SK-N-SH (cell line): ENCODE measurements at regions not wholly inside any gene's neighbourhood (a gene's known extent, or its start where the extent isn't known, plus 50 kb on each side); places are given as distances from the start of the nearest gene placed in this dataset.

Experiments used
- CTCF ChIA-PET: fragments of 300-600, 350-600 bp; formaldehyde crosslinking; extraction: SDS; loops from one replicate; lab custom pipeline; 2021; lab: Yijun Ruan, JAX
- POLR2A ChIA-PET: fragments of 350-600 bp; sonication (Branson Sonifier 250); formaldehyde crosslinking; extraction: SDS; loops from one replicate; lab custom pipeline; 2020; ENCODE audit warnings: antibody characterized with exemption, inconsistent platforms; lab: Yijun Ruan, JAX
- DNase-seq: peaks from one replicate; pipeline ENCODE4 v3.0.0; 2012
- H2AFZ ChIP-seq: fragments of 200-600 bp; sonication (generic); 2 replicates; pipeline ENCODE4 v1.8.1; 2016; ENCODE audit warnings: antibody characterized with exemption, mild to moderate bottlenecking, low read depth
- H3F3A ChIP-seq: fragments of 200-600 bp; sonication (generic); replicated peaks from 2 replicates; pipeline ENCODE3; 2016; ENCODE audit warnings: antibody characterized with exemption, mild to moderate bottlenecking; ENCODE audit not compliant: insufficient read depth
- H3K27ac ChIP-seq, 2 experiments: fragments of 200-500 bp in 1 of 2; fragments of 200-600 bp in 1 of 2; sonication (Bioruptor generic) in 1 of 2; sonication (generic), shearing (Covaris generic) in 1 of 2; 2 replicates each; pipeline versions ENCODE4 v1.5.1 to v1.6.1; 2014 to 2016; ENCODE audit warnings: low read depth in 2 of 2, inconsistent platforms in 1 of 2, low read length in 1 of 2, mild to moderate bottlenecking in 1 of 2, mixed read lengths in 1 of 2
- H3K27me3 ChIP-seq: fragments of 200-600 bp; sonication (generic), shearing (Covaris generic); 2 replicates; pipeline ENCODE4 v1.6.1; 2016; ENCODE audit warnings: mixed run types; ENCODE audit not compliant: insufficient read depth
- H3K36me3 ChIP-seq, 2 experiments: fragments of 200-500 bp in 1 of 2; fragments of 200-600 bp in 1 of 2; sonication (Bioruptor generic) in 1 of 2; sonication (generic) in 1 of 2; replicated peaks in 1 of 2; 2 replicates each; pipeline versions ENCODE3 to v1.5.1; 2014 to 2016; ENCODE audit warnings: low read length in 1 of 2, mild to moderate bottlenecking in 1 of 2; ENCODE audit not compliant: insufficient read depth in 2 of 2, control insufficient read depth in 1 of 2
- H3K4me1 ChIP-seq, 2 experiments: fragments of 200-500 bp in 1 of 2; fragments of 200-600 bp in 1 of 2; sonication (Bioruptor generic) in 1 of 2; sonication (generic), shearing (Covaris generic) in 1 of 2; 2 replicates each; pipeline versions ENCODE4 v1.5.1 to v1.6.1; 2014 to 2016; ENCODE audit warnings: low read depth in 1 of 2, low read length in 1 of 2, mixed run types in 1 of 2; ENCODE audit not compliant: insufficient read depth in 2 of 2, control insufficient read depth in 1 of 2
- H3K4me2 ChIP-seq: fragments of 200-600 bp; sonication (generic), shearing (Covaris generic); 2 replicates; pipeline ENCODE4 v1.6.1; 2017; ENCODE audit warnings: mixed run types
- H3K4me3 ChIP-seq, 2 experiments: fragments of 200-500 bp in 1 of 2; fragments of 200-600 bp in 1 of 2; sonication (Bioruptor generic) in 1 of 2; sonication (generic), shearing (Covaris generic) in 1 of 2; 2 replicates each; pipeline versions ENCODE4 v1.5.1 to v1.8.1; 2014 to 2016; ENCODE audit warnings: low read depth in 2 of 2, inconsistent platforms in 1 of 2, low read length in 1 of 2, mild to moderate bottlenecking in 1 of 2, mixed read lengths in 1 of 2, moderate library complexity in 1 of 2
- H3K79me2 ChIP-seq: fragments of 200-600 bp; sonication (generic); 2 replicates; pipeline ENCODE4 v1.8.1; 2017; ENCODE audit warnings: mild to moderate bottlenecking; ENCODE audit not compliant: insufficient read depth
- H3K9ac ChIP-seq: fragments of 200-600 bp; sonication (generic); 2 replicates; pipeline ENCODE4 v1.6.1; 2017; ENCODE audit warnings: mixed run types
- H3K9me2 ChIP-seq: fragments of 200-600 bp; sonication (generic); 2 replicates; pipeline ENCODE4 v1.6.1; 2017; ENCODE audit warnings: mixed run types
- H3K9me3 ChIP-seq: fragments of 200-600 bp; sonication (generic); 2 replicates; pipeline ENCODE4 v1.6.1; 2017; ENCODE audit warnings: mixed run types, mild to moderate bottlenecking, moderate library complexity
- H4K20me1 ChIP-seq: fragments of 200-600 bp; sonication (generic); 2 replicates; pipeline ENCODE4 v1.6.1; 2017; ENCODE audit warnings: mild to moderate bottlenecking, mixed run types; ENCODE audit not compliant: insufficient read depth
- EP300 ChIP-seq, 2 experiments: IDR thresholded peaks; 2 replicates each; pipeline versions ENCODE4 v1.4.0 to v1.6.1; 2012; ENCODE audit warnings: borderline replicate concordance in 1 of 2, low read depth in 1 of 2, low read length in 1 of 2
- EZH2phosphoT487 ChIP-seq: fragments of 200-600 bp; sonication (generic); IDR thresholded peaks from 2 replicates; pipeline ENCODE4 v1.6.1; 2017; ENCODE audit warnings: low read depth, mixed run types, mild to moderate bottlenecking, antibody characterized with exemption, moderate library complexity, borderline replicate concordance
- GATA2 ChIP-seq: sonication (generic); formaldehyde crosslinking; IDR thresholded peaks from 2 replicates; pipeline ENCODE4 v1.5.0; 2020; ENCODE audit warnings: mild to moderate bottlenecking, missing genetic modification reagents
- JUND ChIP-seq: IDR thresholded peaks from 2 replicates; pipeline ENCODE4 v1.4.0; 2012
- MEF2A ChIP-seq: IDR thresholded peaks from 2 replicates; pipeline ENCODE4 v1.4.0; 2012; ENCODE audit warnings: low read depth, borderline replicate concordance
- MXI1 ChIP-seq: IDR thresholded peaks from 2 replicates; pipeline ENCODE4 v1.6.1; 2012; ENCODE audit warnings: mild to moderate bottlenecking, low read depth, low read length, improper control_type of control experiment
- NRF1 ChIP-seq: IDR thresholded peaks from 2 replicates; pipeline ENCODE4 v1.6.1; 2012; ENCODE audit warnings: low read depth, mild to moderate bottlenecking, low read length
- PBX3 ChIP-seq: IDR thresholded peaks from 2 replicates; pipeline ENCODE4; 2012
- POLR2AphosphoS5 ChIP-seq: IDR thresholded peaks from 2 replicates; pipeline ENCODE4 v1.6.1; 2012; ENCODE audit warnings: low read depth, low read length
- RAD21 ChIP-seq: IDR thresholded peaks from 2 replicates; pipeline ENCODE4 v1.6.1; 2012; ENCODE audit warnings: mild to moderate bottlenecking, low read length
- RFX5 ChIP-seq: IDR thresholded peaks from 2 replicates; pipeline ENCODE4 v1.6.1; 2012; ENCODE audit warnings: mild to moderate bottlenecking, improper control_type of control experiment, low read length
- RXRA ChIP-seq: IDR thresholded peaks from 2 replicates; pipeline ENCODE4 v1.4.0; 2012; ENCODE audit warnings: low read depth, mild to moderate bottlenecking, borderline replicate concordance
- SMC3 ChIP-seq: IDR thresholded peaks from 2 replicates; pipeline ENCODE4 v1.6.1; 2012; ENCODE audit warnings: low read depth, low read length, improper control_type of control experiment
- TAF1 ChIP-seq: IDR thresholded peaks from 2 replicates; pipeline ENCODE4 v1.6.1; 2012; ENCODE audit warnings: low read depth, mild to moderate bottlenecking, low read length, moderate library complexity, borderline replicate concordance
- USF1 ChIP-seq: IDR thresholded peaks from 2 replicates; pipeline ENCODE4 v1.4.0; 2012; ENCODE audit warnings: low read depth, borderline replicate concordance
- USF2 ChIP-seq: fragments of 150-350 bp; IDR thresholded peaks from 2 replicates; pipeline ENCODE4 v1.6.1; 2017; ENCODE audit warnings: antibody characterized with exemption, low read length, low read depth, borderline replicate concordance
- YY1 ChIP-seq: IDR thresholded peaks from 2 replicates; pipeline ENCODE4 v1.4.0; 2012; ENCODE audit warnings: low read depth, mild to moderate bottlenecking
- WGBS: methylation state at CpG from one replicate; pipeline ENCODE4 v1.1.6; 2017; ENCODE audit warnings: low lambda C conversion rate; 5-methylcytosine and 5-hydroxymethylcytosine counted together

- TF ChIP-seq EP300 (IDR thresholded peaks at IDR 0.05; ENCODE audit: borderline replicate concordance in 1 of 2, low read depth in 1 of 2, low read length in 1 of 2) (no peak), POLR2AphosphoS5 (no peak), USF1 (no peak), EZH2phosphoT487 (no peak), RFX5 (no peak), NRF1 (no peak), SMC3 (no peak), JUND (no peak), PBX3 (no peak), MEF2A (no peak), RXRA (no peak), GATA2 (CRISPR knock-in tag) (no peak), TAF1 (no peak), MXI1 (no peak), USF2 (no peak), RAD21 (no peak), YY1 (no peak)
- TF ChIP-seq, all 33 proteins: peak for 0
- 25% methylated on average over 1 of the region's 1 CpG for WGBS
- no peaks in the 10 kb centered on the region for H3K9me2 ChIP-seq
- no peak overlapping the region for H3K27ac ChIP-seq
- no peak overlapping the region for H3K4me2 ChIP-seq
- CTCF ChIA-PET = no interaction called here
- no peaks in the 10 kb centered on the region for H3K36me3 ChIP-seq
- H2AFZ ChIP-seq = no peak overlapping the region
- no peak overlapping the region for H3K4me3 ChIP-seq
- H3K9me3 ChIP-seq = 0 out of 2 replicates have a peak, but pooled peaks cover 6% of the 10 kb centered on the region
- H4K20me1 ChIP-seq = no peaks in the 10 kb centered on the region
- no peak for DNase-seq
- POLR2A ChIA-PET = no interaction called here
- no peak overlapping the region for H3K9ac ChIP-seq
- no peaks in the 10 kb centered on the region for H3K4me1 ChIP-seq
- no peaks in the 10 kb centered on the region for H3K27me3 ChIP-seq
- H3K79me2 ChIP-seq = no peaks in the 10 kb centered on the region
- no peaks in the 10 kb centered on the region for H3F3A ChIP-seq
Observed at GRCh38 chr20:55540013-55540412, 465.3 kb downstream of the CBLN4 start.
